OCI-LY7 (cell line): ENCODE measurements at regions not wholly inside any gene's neighbourhood (a gene's known extent, or its start where the extent isn't known, plus 50 kb on each side); places are given as distances from the start of the nearest gene placed in this dataset.

ENCODE experiments used
- BruUV-seq: library from RNA; stranded (reverse); fragments of 400-500 nt; replicated peaks from 2 replicates; lab custom pipeline; 2021; lab: Mats Ljungman, UMichigan
- CTCF ChIA-PET: fragments of 300-600 bp; sonication (Branson Sonifier 250); formaldehyde crosslinking; loops from one replicate; lab custom pipeline; 2022; ENCODE audit warnings: antibody characterized with exemption; ENCODE audit not compliant: unreplicated experiment; lab: Charles Lee
- POLR2A ChIA-PET: fragments of 300-600 bp; sonication (Branson Sonifier 250); formaldehyde crosslinking; loops from one replicate; lab custom pipeline; 2022; ENCODE audit warnings: antibody characterized with exemption; lab: Charles Lee
- DNase-seq: peaks from one replicate; pipeline ENCODE4 v3.0.0-alpha.2; 2015; ENCODE audit warnings: low spot score
- H2AFZ ChIP-seq: fragments of 200-600 bp; sonication (generic), shearing (Covaris generic); 2 replicates; pipeline ENCODE4 v1.6.1; 2014; ENCODE audit warnings: mild to moderate bottlenecking, antibody characterized with exemption, low read length, moderate library complexity
- H3K27ac ChIP-seq: fragments of 200-600 bp; sonication (generic); 2 replicates; pipeline ENCODE4 v1.5.1; 2014; ENCODE audit warnings: mixed run types, low read depth, mild to moderate bottlenecking, moderate library complexity, low read length, inconsistent platforms; ENCODE audit not compliant: poor library complexity, severe bottlenecking
- H3K36me3 ChIP-seq: fragments of 200-600 bp; sonication (generic); 2 replicates; pipeline ENCODE4 v1.6.1; 2014; ENCODE audit warnings: mild to moderate bottlenecking, antibody characterized with exemption, low read length, moderate library complexity, mixed read lengths; ENCODE audit not compliant: insufficient read depth
- H3K4me1 ChIP-seq: fragments of 200-600 bp; sonication (generic); 2 replicates; pipeline ENCODE4 v1.5.1; 2014; ENCODE audit warnings: mild to moderate bottlenecking, low read length; ENCODE audit not compliant: insufficient read depth, poor library complexity, severe bottlenecking
- H3K4me2 ChIP-seq: fragments of 200-600 bp; sonication (generic); 2 replicates; pipeline ENCODE4 v1.6.1; 2014; ENCODE audit warnings: mild to moderate bottlenecking, low read length
- H3K4me3 ChIP-seq: fragments of 200-600 bp; sonication (generic); 2 replicates; pipeline ENCODE4 v1.5.1; 2014; ENCODE audit warnings: mild to moderate bottlenecking, low read depth, low read length; ENCODE audit not compliant: poor library complexity, severe bottlenecking
- H3K79me2 ChIP-seq: fragments of 200-600 bp; sonication (generic); 2 replicates; pipeline ENCODE4 v1.6.1; 2016; ENCODE audit warnings: low read depth, mild to moderate bottlenecking, low read length, moderate library complexity, mixed read lengths; ENCODE audit not compliant: insufficient read depth
- H3K9me2 ChIP-seq: fragments of 200-600 bp; sonication (generic); 2 replicates; pipeline ENCODE4 v1.6.1; 2016; ENCODE audit warnings: mild to moderate bottlenecking, low read length, mixed read lengths; ENCODE audit not compliant: insufficient read depth
- H3K9me3 ChIP-seq: fragments of 200-600 bp; sonication (generic); 2 replicates; pipeline ENCODE4 v1.6.1; 2014; ENCODE audit warnings: mild to moderate bottlenecking, mixed run types, low read length, mixed read lengths
- H4K20me1 ChIP-seq: fragments of 200-600 bp; sonication (generic); 2 replicates; pipeline ENCODE4 v1.6.1; 2014; ENCODE audit warnings: mild to moderate bottlenecking, antibody characterized with exemption, low read length, moderate library complexity, mixed read lengths; ENCODE audit not compliant: insufficient read depth
- EZH2phosphoT487 ChIP-seq: fragments of 200-600 bp; sonication (generic); IDR thresholded peaks from 2 replicates; pipeline ENCODE4 v1.6.1; 2018; ENCODE audit warnings: low read depth, borderline replicate concordance, mild to moderate bottlenecking, mixed run types, antibody characterized with exemption, low read length, moderate library complexity, mixed read lengths
- intact Hi-C: fragments of 100-400 bp; cut with micrococcal nuclease; formaldehyde crosslinking; loops from one replicate; pipeline ENCODE4 v1.10.0; 2022; ENCODE audit not compliant: unreplicated experiment
- TF ChIP-seq, protein P1 (sequence below): fragments of 200-600 bp; sonication (generic); conservative IDR thresholded peaks from 2 replicates; pipeline ENCODE4 v1.5.1; 2014; ENCODE audit warnings: mild to moderate bottlenecking, antibody characterized with exemption, low read length, moderate library complexity, mixed read lengths

DNA sequence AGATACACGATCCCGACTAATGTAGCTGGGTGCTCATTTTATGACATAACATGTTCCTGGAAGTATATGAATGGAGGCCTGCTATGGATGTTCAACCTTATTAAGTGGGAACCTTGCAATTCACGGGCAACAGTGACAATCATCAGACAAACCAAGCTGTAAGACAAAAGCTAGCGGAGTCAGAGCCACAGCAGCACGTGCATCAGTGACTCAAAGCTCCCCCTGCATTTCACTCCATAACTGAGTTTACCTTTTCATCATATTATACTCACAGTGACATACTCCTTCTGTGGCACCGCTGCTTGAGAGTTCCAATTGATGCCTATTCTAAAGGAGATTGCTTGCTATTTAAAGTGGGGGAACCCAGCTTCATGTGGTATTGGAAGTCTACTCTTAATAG lies 176.0 kb upstream of the PITRM1 start:
- ChIA-PET POLR2A (interaction anchor here (0.6 kb wide), 1 partner anchor 621 kb away, joined by 3 read pairs; no protein-coding TSS in a partner anchor), CTCF (no interaction called here)
- DNase-seq, result no peak
- no peaks in the 10 kb centered on the region for H3K9me3 ChIP-seq
- BruUV-seq, result no TSS peak
- H2AFZ ChIP-seq, result no peak overlapping the region
- no peaks in the 10 kb centered on the region for H3K36me3 ChIP-seq
- no peak overlapping the region for H3K4me3 ChIP-seq
- no peaks in the 10 kb centered on the region for H3K79me2 ChIP-seq
- no peaks in the 10 kb centered on the region for H3K4me1 ChIP-seq
- TF ChIP-seq, protein P1, sequence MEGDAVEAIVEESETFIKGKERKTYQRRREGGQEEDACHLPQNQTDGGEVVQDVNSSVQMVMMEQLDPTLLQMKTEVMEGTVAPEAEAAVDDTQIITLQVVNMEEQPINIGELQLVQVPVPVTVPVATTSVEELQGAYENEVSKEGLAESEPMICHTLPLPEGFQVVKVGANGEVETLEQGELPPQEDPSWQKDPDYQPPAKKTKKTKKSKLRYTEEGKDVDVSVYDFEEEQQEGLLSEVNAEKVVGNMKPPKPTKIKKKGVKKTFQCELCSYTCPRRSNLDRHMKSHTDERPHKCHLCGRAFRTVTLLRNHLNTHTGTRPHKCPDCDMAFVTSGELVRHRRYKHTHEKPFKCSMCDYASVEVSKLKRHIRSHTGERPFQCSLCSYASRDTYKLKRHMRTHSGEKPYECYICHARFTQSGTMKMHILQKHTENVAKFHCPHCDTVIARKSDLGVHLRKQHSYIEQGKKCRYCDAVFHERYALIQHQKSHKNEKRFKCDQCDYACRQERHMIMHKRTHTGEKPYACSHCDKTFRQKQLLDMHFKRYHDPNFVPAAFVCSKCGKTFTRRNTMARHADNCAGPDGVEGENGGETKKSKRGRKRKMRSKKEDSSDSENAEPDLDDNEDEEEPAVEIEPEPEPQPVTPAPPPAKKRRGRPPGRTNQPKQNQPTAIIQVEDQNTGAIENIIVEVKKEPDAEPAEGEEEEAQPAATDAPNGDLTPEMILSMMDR, result no peak
- TF ChIP-seq EZH2phosphoT487, result no peak
- H4K20me1 ChIP-seq, result no peaks in the 10 kb centered on the region
- intact Hi-C loops, result no loop called here
- H3K27ac ChIP-seq, result no peak overlapping the region
- no peaks in the 10 kb centered on the region for H3K9me2 ChIP-seq
- H3K4me2 ChIP-seq, result no peak overlapping the region

DNA sequence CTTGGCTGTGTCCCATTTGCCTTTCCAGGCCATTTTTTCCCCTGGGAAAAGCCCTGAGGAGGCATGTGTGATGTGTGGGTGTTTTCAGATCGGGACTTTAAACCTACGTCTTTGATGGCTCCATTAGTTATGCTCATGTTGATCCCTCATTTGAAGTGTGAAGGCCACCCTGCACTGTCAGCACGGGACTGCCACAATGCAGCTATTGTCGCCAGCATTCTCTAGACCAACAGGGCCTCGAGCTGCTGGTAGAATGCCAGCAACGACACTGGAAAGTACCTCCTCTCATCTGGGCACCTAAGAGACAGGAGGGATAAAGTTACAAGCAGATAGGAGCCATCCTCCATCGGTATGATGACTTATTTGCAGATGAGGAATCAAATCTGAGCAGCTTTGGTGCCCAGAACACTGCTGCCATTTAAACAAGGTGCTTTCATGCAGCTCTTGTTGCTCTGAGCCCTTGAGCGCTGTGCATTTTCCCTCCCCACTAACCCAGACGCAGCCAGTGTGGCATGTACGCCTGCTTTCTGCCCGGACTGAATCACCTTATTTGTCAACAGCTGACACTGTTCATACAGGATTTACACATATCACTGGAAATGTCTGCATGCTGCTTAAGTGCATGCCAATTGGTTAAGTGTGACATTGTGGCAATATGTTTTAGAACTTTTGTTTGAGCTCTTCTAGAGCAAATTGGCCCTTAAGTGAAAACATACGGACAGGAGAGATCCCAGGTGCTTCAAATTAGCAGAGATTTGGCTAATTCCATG lies 175.0 kb upstream of the PITRM1 start:
- Histone ChIP-seq H3K4me3 (no peak overlapping the region), H3K9me2 (no peaks in the 10 kb centered on the region), H4K20me1 (no peaks in the 10 kb centered on the region), H3K79me2 (no peaks in the 10 kb centered on the region), H3K36me3 (no peaks in the 10 kb centered on the region), H3K9me3 (no peaks in the 10 kb centered on the region), H3K4me2 (no peak overlapping the region), H3K27ac (no peak overlapping the region), H3K4me1 (no peaks in the 10 kb centered on the region), H2AFZ (no peak overlapping the region)
- ChIA-PET POLR2A (interaction anchor here (0.6 kb wide), 1 partner anchor 414 kb away, joined by 4 read pairs; no protein-coding TSS in a partner anchor), CTCF (no interaction called here)
- intact Hi-C loops, result no loop called here
- no peak for DNase-seq
- no peak for TF ChIP-seq EZH2phosphoT487
- TF ChIP-seq, protein P1, result no peak
- BruUV-seq, result no TSS peak

DNA sequence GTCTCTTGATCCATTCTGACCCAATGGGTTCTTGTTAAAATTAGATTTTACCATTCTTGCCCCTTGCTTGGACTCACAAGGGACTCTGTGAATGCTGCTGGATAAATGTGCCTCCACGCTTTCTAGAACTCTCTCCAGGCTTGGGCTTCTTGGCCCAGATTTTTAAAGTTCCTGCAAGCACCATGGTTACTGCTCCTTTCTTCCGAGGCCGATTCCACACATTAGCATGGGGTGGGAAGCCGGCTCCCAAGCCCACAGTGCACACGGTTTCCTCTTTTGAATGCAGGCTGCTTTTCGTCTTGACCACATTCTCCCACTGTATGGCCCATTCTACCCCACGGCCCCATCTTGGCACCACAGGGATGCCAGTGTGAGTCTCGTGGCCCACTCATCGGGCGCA lies 174.3 kb upstream of the PITRM1 start:
- H3K4me2 ChIP-seq, result no peak overlapping the region

More for the DNA sequence above, 174.3 kb upstream of the PITRM1 start:
- no peak overlapping the region for H3K4me3 ChIP-seq
- no peak for DNase-seq
- H3K9me2 ChIP-seq, result no peaks in the 10 kb centered on the region
- H3K9me3 ChIP-seq, result no peaks in the 10 kb centered on the region
- ChIA-PET POLR2A (interaction anchor here (0.6 kb wide), 1 partner anchor 415 kb away, joined by 4 read pairs; no protein-coding TSS in a partner anchor), CTCF (no interaction called here)
- no peak overlapping the region for H2AFZ ChIP-seq
- H3K36me3 ChIP-seq, result no peaks in the 10 kb centered on the region
- TF ChIP-seq, protein P1, result no peak
- TF ChIP-seq EZH2phosphoT487, result no peak
- H3K27ac ChIP-seq, result no peak overlapping the region
- no TSS peak for BruUV-seq
- H3K79me2 ChIP-seq, result no peaks in the 10 kb centered on the region
- no peaks in the 10 kb centered on the region for H3K4me1 ChIP-seq
- intact Hi-C loops, result no loop called here
- H4K20me1 ChIP-seq, result no peaks in the 10 kb centered on the region
